Hematopoietic multipotent progenitor cell (in vitro differentiated cells): ENCODE measurements at regions not wholly inside any gene's neighbourhood (a gene's known extent, or its start where the extent isn't known, plus 50 kb on each side); places are given as distances from the start of the nearest gene placed in this dataset.
"Not testable (repeated sequence)": the region's sequence is repeated elsewhere in the genome, so short reads cannot be mapped to it uniquely, and the experiment has no call there.

Source experiments
- DNase-seq, 3 donors: peaks; one replicate each; pipeline ENCODE4 v3.0.0-alpha.2; 2011 to 2015; ENCODE audit warnings: low read depth in 2 of 3, low spot score in 2 of 3

DNA sequence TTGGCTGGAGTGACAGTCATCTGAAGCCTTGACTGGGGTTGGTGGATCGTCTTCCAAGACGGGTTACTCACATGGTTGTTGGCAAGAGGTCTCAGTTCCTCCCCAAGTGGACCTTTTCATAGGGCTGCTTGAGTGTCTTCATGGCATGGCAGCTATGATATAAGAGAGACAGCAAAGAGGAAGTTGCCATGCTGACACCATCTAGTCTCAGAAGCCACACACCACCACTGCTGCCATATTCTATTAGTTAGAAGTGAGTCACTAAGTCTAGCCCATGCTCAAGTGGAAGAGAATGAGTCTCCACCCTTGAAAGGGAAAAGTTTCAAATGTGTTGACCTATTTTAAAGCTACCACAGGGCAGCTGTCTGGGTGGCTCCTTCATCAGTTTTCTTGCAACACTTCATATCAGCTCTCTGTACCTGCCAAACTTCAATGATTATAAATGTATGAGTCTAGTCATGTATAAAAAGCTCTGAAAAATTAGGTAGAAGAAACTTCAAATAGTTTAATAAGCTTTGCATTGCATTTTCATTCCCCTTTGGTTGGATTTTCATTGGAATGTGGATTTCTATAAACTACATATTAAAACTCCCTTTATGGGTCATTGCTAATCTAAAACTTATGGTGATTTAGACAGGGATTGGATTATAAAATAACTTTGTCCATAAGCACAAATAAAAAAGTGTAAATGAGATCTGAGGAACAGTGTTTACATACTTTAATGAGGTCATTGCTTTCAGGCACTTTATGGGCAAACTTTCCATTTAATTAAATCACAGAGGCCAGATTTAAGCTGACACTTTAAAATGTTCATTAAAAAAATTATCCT is 68.0 kb upstream of the ATXN3L start:
- peak in 1 of 3 donors; percentile 20 for DNase-seq

DNA sequence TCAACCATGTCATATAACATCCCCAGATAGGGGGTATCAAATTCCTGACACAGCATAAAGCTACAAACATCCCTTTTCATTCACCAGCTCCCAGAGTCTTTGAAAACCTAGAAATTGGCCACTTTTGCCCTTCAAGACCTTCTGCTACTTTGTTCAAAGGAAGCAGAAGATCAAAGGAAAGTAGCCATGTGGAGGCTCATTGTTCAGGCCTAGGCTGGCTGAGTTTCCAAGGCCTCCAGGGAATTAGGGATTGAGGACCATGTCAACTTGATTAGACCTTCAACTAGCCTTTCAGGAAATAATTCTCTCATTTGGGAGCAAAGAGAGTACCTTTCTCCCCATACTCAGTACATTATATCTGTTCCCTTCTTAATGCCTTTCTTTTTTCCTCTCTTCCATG is 66.8 kb upstream of the ATXN3L start:
- DNase-seq: no peak

DNA sequence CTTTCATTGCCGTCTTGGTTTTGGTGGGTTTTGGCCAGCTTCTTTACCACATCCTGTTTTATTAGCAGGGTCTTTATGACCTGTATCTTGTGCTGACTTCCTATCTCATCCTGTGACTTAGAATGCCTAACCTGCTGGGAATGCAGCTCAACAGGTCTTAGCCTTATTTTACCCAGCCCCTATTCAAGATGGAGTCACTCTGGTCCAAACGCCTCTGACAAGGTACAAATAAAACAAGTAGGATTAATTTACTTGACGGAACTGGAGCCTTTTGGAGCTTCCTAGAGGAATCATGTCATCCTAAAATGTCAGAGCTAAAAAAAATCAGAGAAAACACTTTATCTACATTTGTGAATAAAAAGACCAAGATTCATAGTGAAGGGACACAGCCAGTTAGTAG is 66.2 kb upstream of the ATXN3L start:
- no peak for DNase-seq

DNA sequence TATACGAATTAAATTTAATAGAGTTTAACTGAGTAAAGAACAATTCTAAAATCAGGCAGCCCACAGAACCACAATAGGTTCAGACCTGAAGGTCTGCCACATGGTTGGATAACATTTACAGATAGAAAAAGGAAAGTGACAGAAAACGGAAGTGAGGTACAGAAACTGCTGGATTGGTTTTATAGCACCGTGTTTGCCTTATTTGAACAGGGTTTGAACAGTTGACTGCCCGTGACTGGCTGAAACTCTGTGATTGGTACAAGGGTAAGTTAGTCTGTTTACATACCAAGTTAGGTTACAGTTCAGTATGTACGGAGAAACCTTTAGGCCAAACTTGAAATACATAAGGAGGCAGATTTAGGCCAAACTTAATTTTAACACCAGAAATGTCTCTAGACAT is 64.1 kb upstream of the ATXN3L start:
- no peak for DNase-seq

DNA sequence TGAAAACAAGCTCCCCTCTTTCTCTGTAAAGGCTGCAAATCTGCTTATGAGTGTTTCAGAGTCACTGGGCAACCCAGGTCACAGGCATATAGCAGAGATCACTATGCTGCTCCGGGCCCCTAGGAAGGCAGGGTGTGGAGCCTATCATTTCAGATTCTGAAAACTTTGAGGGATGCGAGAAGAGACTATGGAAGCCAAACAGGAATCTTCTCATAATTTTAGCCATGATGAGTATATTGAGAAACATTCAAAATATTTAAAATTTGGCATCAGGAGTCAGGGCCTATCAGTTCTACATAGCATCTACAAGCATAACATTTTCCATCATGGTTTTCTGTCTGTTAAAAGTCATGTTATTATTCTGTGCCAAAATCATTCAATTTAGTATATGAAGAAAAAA is 61.7 kb upstream of the ATXN3L start:
- DNase-seq: no peak

DNA sequence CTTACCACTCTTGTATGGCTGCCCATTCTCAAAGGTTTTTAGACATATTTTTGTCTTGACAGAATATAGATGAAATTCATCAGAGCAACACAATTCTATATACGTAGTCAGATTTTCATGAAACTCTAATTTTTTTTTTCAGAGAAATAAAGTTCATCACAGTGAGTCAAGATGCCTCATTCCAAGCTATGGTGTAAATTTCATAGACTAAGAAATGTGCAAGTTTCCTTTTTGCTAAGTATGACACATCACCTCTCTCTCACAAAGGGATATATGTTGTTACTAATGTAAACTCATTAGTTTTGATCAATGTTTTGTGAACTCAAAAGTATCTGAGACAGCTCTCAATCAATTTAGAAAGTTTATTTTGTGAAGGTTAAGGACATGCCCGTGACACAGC is 60.4 kb upstream of the ATXN3L start:
- no peak for DNase-seq

DNA sequence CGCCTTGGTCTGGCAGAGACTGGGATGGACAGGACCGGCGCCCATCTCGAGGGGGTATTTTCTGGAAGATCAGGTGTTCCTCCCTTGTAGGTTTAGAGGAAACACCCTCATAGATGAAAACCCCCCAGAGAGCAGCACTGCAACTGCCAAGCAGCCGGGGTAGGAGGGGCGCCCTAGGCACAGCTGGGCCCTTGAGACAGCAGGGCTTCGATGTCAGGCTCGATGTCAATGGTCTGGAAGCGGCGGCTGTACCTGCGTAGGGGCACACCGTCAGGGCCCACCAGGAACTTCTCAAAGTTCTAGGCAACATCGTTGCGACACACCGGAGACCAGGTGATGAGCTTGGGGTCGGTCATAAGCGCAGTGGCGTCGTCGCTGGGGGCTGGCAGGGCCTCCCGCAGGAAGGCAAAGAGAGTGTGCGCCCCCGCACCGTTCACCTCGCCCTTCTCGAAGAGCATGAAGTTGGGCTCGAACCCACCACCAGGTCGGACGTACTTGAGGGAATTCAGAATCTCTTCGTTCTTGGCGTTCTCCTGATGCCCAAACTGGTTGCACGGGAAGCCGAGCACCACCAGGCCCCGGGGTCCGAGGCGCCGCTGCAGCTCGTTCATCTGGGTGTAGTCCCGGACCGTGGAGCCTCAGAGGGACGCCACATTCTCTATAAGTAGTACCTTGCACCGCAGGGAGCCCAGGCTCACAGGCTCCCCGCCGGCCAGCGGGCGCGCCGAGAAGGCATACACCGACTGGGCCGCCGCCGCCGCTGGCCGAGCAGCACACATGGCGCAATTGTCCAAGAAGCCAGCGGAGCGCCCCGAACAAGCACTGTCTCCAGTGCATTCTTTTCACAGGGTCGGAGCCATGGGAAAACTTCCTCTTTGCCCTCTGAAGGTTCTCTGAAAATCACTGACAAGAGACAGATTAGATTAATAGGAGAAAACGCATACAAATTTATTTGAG is 59.0 kb upstream of the ATXN3L start:
- not testable (repeated sequence) for DNase-seq

DNA sequence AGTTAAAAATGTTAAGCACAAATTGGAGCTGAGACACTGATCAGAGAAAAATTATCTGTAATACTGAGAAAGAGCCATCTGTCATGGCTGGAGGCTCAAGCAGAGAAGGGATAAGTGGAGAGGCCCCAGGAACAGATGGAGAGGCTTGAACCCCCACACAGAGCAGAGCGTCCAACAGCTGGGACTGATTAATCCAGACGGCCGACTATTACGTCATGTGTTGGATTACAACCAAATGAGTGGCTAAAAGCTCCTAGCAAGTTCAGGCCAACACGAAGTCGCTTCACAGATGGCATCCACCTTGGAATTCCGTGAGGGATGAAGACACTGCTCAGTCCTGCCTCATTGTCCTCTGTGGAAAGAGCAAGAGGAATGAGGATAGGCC is 57.7 kb upstream of the ATXN3L start:
- no peak for DNase-seq

DNA sequence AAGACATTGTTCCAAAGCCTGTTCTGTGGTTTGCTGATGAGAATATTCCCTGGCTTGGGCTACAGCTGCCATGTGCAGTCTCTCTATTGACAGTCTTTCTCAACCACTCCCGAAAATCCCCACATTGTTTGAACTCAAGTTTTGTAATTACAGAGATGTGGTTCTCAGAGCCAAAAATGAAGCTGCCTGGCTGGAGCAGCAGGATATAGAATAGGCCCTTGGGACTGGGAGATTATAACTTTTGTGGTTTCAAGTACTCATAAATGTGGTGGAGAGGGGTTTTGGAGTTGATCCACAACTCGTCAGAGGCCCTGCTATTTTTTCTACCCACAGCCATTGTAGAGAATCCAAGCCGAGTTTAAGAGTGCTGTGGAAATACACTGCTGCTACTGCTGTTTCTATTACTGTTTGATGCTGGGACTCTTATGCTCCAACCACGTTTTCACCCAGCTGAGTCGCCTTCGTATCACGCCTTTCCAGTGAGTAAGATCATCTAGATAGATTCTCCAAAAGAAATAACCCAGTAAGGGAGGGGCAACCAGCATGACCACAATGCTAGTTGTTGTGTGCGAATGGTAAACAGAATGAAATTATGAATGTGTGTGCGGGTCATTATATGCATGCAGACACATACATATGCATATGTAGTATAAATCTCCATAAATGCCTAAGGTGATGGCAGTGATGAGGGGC is 57.1 kb upstream of the ATXN3L start:
- peak in 2 of 3 donors; percentile 45 to 80 for DNase-seq

DNA sequence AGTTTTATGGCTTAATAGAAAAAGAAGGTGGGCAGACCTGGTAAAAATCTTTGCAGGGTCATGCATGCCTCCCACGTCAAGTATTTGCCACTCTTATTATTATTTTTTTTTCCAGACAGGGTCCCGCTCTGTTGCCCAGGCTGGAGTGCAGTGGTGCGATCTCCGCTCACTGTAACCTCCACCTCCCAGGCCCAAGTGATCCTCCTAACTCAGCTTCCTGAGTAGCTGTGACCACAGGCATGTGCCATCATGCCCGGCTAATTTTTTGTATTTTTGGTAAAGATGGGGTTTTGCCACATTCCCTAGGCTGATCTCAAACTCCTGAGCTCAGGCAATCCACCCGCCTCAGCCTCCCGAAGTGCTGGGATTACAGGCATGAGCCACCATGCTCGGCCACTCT is 55.7 kb upstream of the ATXN3L start:
- DNase-seq: not testable (repeated sequence)

DNA sequence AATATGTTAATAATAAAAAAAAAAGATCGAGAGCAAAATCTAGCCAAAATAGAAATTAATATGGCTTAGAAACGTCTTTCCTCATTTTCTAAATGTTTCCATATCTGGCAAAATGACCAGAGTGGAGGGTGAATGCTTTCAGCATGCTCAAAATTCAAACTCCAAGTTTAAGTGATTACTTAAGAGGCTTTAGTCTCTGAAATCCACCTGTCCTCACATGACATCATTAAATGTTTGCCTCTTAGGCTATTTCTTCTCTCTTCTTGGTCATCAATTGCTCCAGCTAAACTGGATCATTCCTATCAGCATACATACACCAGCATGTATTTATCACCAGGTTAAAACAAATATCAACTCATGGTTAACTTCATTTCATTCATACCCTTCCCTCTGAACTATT is 54.5 kb upstream of the ATXN3L start:
- DNase-seq: no peak

DNA sequence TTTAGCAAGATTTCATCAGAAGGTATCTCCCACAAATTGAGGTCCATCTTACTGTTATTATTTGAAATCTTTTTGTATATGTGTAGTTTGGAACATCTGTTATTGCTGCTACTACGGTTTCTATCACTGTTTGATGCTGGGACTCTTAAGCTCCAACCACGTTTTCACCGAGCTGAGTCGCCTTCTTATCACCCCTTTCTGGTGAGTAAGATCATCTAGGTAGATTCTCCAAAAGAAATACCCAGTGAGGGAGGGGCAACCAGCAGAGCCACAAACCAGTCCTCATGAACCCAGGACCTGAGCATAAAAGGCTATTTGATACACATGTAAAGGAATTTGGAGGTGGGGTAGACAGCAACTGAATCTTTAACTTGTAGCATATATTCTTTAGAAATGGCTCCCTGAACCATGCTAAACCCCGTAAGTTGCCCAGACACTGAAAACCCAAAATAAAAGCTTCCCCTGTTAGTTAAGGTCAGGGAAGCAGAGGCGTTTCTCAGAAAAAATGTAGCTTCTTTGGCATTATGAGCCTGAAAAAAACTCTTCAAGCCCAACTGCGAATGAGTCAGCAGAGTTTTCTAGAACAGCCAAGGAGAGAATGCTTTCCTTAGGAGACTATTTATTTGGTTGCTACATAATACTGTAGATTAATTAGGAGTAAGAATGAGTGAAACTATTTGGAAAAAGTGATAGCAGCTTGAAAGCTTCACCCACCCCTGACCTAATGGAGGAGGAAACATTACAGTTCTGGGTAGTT is 53.8 kb upstream of the ATXN3L start:
- peak in 2 of 3 donors; percentile 12 to 38 for DNase-seq

DNA sequence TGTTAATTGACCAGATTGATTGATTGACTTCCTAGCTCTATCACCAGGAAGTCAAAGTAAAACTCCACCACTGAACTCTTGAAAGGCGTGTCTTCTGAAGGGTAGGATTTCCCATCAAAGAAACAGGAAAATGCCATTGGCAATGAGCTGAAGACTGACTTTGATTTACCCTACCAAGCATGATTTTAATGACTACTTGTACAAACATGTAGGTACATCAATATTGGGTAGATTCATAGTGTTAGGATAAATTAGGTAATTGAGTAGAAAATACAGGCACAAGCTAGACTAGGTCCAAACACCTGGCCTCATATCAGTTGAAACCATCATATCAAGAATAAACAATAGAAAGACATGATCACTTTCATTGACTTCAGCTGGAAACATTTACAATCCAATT is 53.2 kb upstream of the ATXN3L start:
- DNase-seq: no peak

DNA sequence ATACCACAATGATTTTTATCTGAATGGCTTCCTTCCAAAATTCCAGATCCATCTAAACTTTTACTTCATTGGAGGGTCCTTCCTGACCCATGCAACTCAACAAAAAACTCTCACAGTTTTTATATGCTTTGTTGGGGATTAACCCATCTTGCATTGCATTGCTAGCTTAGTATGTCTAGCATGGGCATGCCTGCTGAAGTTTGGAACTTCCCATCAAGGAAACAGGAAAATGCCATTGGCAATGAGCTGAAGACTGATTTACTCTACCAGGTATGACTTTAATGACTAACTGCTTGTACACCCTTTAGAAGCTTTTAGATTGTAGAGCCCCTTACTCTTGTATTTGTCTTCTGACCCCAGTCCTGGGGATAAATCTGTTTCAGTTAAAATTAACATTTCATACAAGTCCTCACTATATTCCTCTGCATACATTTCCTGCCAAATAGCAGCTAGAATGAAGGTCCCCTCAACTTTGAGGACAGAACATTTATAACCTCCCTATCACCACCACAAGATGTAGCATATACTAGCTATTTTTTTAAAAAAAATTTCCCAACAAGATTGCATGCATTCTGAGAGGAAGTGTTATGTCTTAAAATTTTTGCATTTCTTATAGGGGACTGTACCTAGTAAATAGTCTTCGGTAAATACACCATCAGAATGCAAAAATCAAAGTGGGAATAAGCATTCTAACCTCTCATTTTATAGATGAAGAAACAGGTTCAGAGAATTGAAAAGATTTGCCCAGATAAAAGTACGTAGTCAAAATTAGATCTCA is 52.5 kb upstream of the ATXN3L start:
- DNase-seq: no peak

DNA sequence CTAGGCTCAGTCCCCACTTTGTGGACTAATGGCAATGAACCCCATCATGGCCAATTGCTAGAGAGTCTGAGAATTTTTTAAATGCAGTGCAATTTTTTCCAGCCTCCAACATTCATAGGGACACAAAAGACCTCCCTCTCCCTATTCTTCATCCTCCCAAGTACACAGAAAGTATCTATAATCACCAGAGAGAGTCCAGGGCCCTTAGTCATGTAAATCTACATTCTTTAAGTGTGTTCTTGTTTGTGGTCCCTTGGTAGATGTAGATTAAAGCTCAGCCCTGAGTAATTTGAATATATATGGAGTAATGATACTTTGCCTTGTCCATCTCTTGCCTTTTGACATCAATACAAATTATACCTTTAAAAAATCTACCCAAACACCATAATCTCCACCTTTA is 51.3 kb upstream of the ATXN3L start:
- DNase-seq: no peak

DNA sequence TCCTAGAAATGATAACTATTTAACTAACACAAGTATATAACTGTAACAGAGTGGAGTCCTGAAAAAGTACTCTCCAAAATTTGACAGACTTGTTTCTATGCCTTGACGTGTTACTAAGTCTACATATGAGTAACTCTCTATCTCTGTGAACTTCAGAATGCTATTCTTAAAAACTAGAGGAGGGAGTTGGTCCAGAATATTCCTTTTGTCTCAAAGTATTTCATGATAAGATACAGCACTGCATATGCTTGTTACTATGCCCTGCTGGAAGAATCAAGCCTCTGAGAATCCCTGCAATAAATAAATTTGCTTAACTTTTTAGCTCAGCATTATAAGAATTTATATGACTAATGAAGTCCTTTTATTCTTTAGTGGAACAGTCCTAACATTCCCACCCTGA is 50.9 kb upstream of the ATXN3L start:
- no peak for DNase-seq
